Jurkat, Clone E6-1 (cell line): ENCODE measurements at regions not wholly inside any gene's neighbourhood (a gene's known extent, or its start where the extent isn't known, plus 50 kb on each side); places are given as distances from the start of the nearest gene placed in this dataset.
"Not testable (repeated sequence)": the region's sequence is repeated elsewhere in the genome, so short reads cannot be mapped to it uniquely, and the experiment has no call there.

ENCODE experiments used
- DNase-seq: peaks from one replicate; pipeline ENCODE4 v3.0.0-alpha.2; 2011; ENCODE audit warnings: low read depth, low spot score
- H3K4me3 ChIP-seq: 2 replicates; pipeline ENCODE4 v1.5.1; 2011; ENCODE audit warnings: mild to moderate bottlenecking, low read length, control low read depth, moderate library complexity

GRCh38 chr2:192534072-192534471 is 339.3 kb upstream of the TMEFF2 start:
- no peak for DNase-seq
- H3K4me3 ChIP-seq: no peak overlapping the region

DNA sequence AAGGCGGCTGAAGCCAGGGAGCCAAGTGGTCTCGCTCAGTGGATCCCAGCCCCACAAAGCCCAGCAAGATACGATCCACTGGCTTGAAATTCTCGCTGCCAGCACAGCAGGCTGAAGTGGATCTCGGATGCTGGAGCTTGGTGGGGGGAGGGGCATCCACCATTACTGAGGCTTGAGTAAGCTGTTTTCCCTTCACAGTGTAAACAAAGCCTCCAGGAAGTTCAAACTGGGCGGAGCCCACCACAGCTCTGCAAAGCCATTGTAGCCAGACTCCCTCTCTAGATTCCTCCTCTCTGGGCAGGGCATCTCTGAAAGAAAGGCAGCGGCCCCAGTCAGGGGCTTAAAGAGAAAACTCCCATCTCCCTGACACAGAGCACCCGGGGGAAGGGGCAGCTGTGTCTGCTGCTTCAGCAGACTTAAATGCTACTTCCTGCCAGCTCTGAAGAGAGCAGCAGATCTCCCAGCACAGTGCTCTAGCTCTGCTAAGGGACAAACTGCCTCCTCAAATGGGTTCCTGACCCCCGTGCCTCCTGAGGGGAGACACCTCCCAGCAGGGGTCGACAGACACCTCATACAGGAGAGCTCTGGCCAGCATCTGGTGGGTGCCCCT is 330.0 kb upstream of the TMEFF2 start:
- H3K4me3 ChIP-seq: not testable (repeated sequence)

GRCh38 chr2:192524214-192524613 is 329.5 kb upstream of the TMEFF2 start:
- H3K4me3 ChIP-seq, DNase-seq: not testable (repeated sequence)

More for the DNA sequence above, 330.0 kb upstream of the TMEFF2 start:
- DNase-seq: not testable (repeated sequence)

GRCh38 chr2:192515937-192516336 is 321.2 kb upstream of the TMEFF2 start:
- DNase-seq: no peak
- no peak overlapping the region for H3K4me3 ChIP-seq

DNA sequence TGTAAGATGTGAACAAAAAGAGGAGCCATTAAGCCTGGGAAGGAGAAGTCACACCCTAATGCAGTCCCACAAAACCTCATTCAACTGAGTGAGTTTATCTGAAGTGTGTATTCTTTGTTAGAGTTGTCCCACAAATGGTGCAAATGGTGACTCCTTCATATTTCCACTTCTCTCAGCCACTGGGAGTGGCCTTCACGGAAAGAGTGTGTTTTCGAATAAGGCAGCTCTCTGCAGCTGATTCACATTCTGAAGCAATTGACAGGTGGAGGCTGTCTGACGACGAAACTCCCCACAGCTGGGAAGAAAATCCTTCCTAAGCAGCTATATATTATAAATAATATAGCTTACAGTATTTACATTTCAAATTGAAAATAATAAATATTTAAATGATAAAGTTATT is 318.8 kb upstream of the TMEFF2 start:
- no peak for DNase-seq
- H3K4me3 ChIP-seq: no peak overlapping the region

DNA sequence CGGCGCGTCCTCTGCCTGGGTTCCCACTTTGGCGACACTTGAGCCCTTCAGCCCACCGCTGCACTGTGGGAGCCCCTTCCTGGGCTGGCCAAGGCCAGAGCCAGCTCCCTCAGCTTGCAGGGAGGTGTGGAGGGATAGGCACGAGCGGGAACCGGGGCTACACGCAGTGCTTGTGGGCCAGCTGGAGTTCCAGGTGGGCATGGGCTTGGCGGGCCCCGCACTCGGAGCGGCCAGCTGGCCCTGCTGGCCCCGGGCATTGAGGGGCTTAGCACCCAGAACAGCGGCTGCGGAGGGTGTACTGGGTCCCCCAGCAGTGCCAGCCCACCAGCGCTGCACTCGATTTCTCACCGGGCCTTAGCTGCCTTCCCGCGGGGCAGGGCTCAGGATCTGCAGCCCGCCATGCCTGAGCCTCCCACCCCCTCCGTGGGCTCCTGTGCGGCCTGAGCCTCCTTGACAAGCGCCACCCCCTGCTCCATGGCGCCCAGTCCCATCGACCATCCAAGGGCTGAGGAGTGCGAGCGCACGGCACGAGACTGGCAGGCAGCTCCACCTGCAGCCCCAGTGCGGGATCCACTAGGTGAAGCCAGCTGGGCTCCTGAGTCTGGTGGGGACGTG is 313.2 kb upstream of the TMEFF2 start:
- not testable (repeated sequence) for DNase-seq, H3K4me3 ChIP-seq

- no peak for DNase-seq
- H3K4me3 ChIP-seq: no peak overlapping the region
These were observed 305.9 kb upstream of the TMEFF2 start for GRCh38 chr2:192500550-192501200.

- H3K4me3 ChIP-seq: no peak overlapping the region
- no peak for DNase-seq
These were observed 304.7 kb upstream of the TMEFF2 start for GRCh38 chr2:192499476-192499875.

GRCh38 chr2:192498747-192499146 is 304.0 kb upstream of the TMEFF2 start:
- H3K4me3 ChIP-seq: no peak overlapping the region
- DNase-seq: no peak

DNA sequence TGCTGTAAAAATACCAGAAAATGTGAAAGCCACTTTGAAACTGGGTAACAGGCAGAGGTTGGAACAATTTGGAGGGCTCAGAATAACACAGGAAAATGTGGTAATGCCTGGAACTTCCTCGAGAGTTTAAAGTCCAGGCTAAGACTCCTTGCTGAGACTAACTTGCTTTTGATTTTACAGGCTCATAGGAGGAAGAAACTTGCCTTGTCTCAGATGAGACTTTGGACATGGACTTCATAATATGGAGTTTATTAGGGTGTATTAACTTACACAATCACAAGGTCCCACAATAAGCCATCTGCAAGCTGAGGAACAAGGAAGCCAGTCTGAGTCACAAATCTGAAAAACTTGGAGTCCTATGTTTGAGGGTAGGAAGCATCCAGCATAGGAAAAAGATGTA is 293.4 kb upstream of the TMEFF2 start:
- not testable (repeated sequence) for H3K4me3 ChIP-seq, DNase-seq

GRCh38 chr2:192487636-192488035 is 292.9 kb upstream of the TMEFF2 start:
- H3K4me3 ChIP-seq: no peak overlapping the region
- DNase-seq: no peak

DNA sequence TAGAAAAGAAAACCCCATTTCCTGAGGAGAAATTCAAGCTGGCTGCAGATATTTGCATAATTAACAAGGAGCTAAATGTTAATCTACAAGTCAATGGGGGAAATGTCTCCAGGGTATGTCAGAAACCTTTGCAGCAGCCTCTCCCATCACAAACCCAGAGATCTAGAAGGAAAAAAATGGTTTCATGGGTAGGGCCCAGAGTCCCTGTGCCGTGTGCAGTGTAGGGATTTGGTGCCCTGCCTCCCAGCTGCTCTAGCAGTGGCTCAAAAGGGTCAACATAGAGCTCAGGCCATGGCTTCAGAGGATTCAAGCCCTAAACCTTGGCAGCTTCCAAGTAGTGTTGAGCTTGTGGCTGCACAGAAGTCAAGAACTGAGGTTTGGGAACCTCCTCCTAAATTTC is 290.2 kb upstream of the TMEFF2 start:
- no peak overlapping the region for H3K4me3 ChIP-seq
- no peak for DNase-seq

DNA sequence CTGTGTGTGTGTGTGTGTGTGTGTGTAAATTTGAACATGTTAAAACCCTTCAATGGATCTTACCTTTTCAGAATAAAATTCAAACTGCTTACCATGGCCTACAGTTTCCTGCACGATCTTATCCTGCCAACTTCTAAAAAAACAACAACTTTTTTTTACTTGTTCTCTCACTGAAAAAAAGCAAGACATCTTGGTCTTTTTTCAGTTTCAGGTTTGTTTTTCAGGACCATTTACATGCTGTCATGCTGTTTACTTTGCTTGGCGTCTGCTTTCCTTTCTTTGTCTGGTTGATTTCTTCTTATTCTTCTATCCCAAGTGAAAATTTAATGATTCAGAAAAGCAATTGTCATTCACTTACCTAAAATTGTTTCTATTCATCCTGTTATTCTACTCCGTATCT is 286.3 kb upstream of the TMEFF2 start:
- H3K4me3 ChIP-seq: no peak overlapping the region
- no peak for DNase-seq

DNA sequence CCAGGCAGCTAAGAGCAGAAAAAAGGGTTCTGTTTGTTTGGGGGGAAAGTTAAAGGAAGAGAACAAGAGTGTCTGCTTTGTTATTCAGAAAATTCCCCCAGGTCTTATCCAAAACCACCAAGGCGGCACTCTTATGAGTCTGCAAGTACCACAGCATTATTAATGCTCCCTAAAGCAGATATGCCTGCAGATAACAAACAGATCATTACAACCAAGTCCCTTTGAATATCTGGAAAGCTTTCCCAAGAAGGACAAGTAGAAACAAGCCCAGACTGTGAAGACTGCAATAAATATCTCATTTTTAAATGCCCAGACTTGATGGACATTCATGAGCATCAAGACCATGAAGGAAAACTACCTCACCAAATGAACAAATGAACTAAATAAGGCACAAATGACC is 278.6 kb upstream of the TMEFF2 start:
- no peak for DNase-seq
- H3K4me3 ChIP-seq: no peak overlapping the region

DNA sequence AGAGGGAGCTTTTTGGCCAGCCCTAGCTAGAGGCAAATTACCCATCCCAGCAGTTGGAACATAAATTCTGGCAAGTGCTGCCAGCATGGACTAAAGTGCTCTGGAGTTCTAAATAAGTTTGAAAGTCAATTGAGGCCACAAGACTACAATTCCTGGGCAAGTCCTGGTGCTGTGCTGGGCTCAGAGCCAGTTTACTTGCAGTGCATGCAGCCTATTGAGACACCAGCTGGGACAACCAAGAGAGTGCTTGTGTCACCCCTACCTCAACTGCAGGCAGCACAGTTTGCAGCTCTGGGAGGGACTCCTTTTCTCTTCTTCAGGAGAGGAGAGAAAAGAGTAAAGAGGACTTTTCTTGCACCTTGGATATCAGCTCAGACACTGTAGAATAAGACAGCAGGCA is 277.2 kb upstream of the TMEFF2 start:
- DNase-seq: no peak
- no peak overlapping the region for H3K4me3 ChIP-seq

- no peak for DNase-seq
- no peak overlapping the region for H3K4me3 ChIP-seq
These were observed 274.9 kb upstream of the TMEFF2 start for GRCh38 chr2:192469612-192470011.

GRCh38 chr2:192467953-192468660 is 273.4 kb upstream of the TMEFF2 start:
- H3K4me3 ChIP-seq: no peak overlapping the region
- DNase-seq: no peak

DNA sequence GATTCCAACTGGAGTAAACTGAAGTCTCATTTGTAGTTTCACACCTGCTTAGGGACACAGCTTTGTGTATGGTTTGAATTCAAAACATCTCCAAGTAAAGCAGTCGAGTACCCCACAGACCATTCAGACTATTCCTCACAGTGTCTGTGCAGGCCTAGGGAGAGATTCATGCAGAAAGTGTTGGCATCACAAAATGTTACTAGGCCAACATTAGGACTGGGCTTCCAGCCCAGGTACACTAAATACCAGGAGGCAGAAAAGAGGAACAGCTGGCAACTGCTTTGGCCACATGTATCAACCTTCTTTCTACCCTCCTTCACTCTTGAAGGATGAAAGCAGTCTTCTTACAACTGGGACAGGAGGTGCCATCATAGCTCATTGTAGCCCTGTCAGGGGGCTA is 270.4 kb upstream of the TMEFF2 start:
- H3K4me3 ChIP-seq: no peak overlapping the region
- DNase-seq: no peak

DNA sequence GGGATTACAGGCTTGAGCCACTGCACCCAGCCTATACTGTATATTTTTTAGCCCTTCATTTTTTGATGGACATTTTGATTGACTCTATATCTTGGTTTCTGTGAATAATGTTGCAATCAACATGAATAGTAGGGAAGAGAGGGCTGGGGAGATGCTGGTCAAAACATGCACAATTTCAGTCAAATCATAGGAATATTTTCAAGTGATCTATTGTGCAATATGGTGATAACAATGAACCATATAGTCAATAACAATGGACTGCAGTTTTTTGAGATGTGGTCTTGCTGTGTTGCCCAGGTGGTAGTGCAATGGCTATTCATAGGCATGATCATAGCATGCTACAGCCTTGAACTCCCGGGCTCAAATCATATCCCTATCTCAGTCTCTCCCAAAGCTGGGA is 264.7 kb upstream of the TMEFF2 start:
- H3K4me3 ChIP-seq: no peak overlapping the region
- DNase-seq: no peak

GRCh38 chr2:192448881-192449280 is 254.1 kb upstream of the TMEFF2 start:
- DNase-seq: no peak

More at GRCh38 chr2:192448881-192449280, 254.1 kb upstream of the TMEFF2 start:
- H3K4me3 ChIP-seq: no peak overlapping the region
